ENCODE measurements at regions not wholly inside any gene's neighbourhood (a gene's known extent, or its start where the extent isn't known, plus 50 kb on each side); places are given as distances from the start of the nearest gene placed in this dataset.

DNA sequence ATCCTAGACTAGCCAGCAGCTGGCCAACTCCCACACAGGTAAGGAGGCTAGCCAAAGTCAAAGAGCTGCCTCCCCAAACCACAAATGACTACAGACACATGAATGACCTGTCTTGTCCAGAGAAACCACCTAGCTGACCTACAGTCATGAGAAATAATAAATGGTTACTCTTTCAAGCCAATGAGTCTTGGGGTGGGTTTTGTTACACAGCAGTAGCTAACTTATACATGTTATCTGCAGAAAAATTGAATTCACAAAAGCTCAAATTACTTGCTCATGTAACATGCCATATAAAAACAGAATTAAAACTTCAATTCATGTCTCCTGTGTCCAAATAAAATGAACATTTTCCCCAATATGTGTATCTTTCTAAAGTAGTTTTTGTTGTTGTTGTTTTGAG is 307.4 kb upstream of the NR2F2 start:
- TF ChIP-seq YY1 (IDR thresholded peaks at IDR 0.05; ENCODE audit: insufficient read depth, insufficient read length) = no peak
- no peak for TF ChIP-seq SUZ12 (IDR thresholded peaks at IDR 0.05; ENCODE audit: extremely low read depth, insufficient read depth, insufficient read length)
- no peak for TF ChIP-seq ZNF274 (IDR thresholded peaks at IDR 0.05; ENCODE audit: low read depth, low read length)
